Stimulated activated CD4-positive, alpha-beta T cell treated with anti-CD3 and anti-CD28 coated beads, Interleukin-1b, Interleukin-23, amount 100 ng/mL, for 24 hours (primary cell): ENCODE measurements at regions not wholly inside any gene's neighbourhood (a gene's known extent, or its start where the extent isn't known, plus 50 kb on each side); places are given as distances from the start of the nearest gene placed in this dataset.

Source experiments
- DNase-seq, 4 experiments: peaks; one replicate each; pipeline ENCODE4 v3.0.0-alpha.2; 2020; ENCODE audit warnings: low read depth in 4 of 4, low spot score in 1 of 4

DNA sequence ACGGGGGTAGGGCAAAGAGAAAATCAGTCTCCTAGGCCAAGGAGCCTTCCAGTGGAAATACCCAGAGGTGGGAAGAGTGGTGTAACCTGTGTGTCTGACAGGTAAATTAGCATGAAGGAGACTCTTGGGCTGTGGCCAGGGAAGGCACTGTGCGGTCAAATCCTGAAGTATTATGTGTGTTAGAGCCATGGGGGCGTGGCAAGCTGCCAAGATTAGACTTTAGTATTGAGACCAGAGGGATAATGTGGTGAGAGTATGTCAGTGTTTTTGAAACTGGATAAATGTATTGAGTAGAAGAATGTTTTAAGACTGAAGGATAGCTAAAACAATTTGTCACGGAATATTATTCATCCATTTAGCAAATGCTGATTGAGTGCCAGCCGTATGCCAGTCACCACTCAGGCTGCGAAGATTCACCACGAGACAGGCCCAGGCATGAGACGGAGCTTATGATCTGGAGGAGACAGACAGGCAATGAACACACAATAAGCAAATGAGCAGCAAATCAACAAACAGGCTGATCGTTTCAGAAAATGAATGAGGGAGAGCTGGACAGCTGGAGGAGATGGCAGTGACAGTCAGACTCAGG lies 445.9 kb downstream of the MCTP2 start:
- DNase-seq: no peak

DNA sequence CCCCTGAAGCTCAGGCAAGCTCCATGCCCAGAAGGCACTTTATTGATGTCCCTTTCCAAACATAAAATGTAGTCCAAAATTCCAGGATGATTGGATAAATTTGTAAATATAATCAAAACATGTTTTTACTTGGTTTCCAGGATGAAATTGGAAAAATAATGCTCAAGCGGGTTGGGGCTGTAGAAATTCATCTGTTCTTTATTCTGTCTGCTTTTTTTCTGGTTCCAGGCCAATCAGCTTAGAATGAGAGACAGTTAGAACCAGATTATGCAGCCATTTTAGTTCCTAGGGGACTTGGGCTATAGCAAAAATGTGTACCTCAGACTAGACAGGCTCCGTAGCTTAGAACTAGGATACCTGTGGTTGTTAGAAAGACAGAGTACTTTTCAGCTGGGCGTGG lies 450.8 kb downstream of the MCTP2 start:
- no peak for DNase-seq

DNA sequence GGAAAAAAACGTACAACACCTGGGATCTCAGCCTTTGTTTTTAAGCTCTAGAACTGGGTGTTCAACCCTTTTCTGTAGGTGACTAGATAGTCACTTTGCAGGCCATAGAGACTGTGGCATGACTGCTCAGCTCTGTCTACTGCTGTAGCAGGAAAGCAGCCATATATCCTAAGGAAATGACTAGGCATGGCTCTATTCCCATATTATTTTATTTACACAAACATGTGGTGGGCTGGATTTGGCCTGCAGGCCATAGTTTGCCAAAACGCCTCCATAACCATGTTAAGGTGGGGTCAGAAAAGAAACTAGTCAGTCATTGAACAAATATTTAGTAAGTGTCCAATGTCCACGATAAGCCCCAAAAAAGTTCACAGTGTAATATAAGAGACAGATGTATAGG lies 452.5 kb downstream of the MCTP2 start:
- DNase-seq: no peak

DNA sequence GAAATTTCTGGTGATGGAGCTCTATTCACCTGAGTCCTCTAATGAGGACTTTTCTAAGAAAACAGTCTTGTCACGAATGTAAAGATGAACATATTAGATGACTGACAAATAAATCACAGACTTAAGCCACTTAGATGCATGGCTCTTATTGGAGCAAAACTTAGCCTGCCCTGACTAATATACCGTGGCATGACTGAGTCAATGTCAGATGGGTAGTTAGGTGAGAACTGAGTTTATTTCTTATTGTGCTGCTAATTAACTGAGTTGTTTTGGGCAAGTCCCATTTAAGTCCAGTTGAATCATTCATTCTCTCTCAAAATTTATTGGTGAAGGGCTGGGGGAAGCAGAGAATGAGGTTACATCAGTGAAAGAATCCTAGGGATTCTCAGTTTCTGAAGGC lies 459.8 kb downstream of the MCTP2 start:
- no peak for DNase-seq

DNA sequence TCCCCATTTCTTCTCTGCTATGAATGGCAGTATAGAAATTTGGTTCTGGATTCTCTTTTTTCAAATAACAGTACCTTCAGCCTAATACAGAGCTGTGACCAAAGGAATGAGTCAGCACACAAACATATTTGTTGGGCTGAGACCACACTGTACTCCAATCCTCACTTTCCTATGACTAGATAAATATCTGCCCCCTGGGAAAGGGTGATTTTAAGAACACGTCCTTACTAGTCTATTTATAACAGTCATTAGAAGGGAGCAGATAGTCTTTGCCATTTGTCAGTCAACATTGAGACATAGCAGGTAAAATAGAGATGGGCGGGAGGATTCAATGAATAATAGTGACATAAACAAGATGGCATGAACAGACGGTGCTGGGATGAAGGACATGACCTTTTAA lies 461.3 kb downstream of the MCTP2 start:
- DNase-seq: no peak

DNA sequence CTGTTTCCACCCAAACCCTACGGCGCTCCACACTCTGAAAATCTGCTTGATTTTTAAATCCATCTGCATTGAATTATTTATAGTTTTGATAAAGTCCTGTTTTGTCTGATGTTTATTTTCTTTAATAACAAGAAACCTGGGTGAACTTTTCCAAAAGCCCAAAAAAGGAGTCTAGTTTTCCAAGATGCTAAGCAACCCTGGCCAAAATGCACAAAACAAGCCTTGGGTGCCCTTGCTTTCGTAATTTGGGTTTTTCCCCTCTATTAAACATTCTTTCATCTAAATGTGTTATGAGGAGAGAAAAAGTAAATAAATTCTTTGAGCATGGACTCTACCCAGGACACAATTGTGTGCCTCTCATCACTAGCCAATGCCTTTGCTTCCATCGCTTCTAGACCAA lies 468.9 kb downstream of the MCTP2 start:
- DNase-seq: no peak

DNA sequence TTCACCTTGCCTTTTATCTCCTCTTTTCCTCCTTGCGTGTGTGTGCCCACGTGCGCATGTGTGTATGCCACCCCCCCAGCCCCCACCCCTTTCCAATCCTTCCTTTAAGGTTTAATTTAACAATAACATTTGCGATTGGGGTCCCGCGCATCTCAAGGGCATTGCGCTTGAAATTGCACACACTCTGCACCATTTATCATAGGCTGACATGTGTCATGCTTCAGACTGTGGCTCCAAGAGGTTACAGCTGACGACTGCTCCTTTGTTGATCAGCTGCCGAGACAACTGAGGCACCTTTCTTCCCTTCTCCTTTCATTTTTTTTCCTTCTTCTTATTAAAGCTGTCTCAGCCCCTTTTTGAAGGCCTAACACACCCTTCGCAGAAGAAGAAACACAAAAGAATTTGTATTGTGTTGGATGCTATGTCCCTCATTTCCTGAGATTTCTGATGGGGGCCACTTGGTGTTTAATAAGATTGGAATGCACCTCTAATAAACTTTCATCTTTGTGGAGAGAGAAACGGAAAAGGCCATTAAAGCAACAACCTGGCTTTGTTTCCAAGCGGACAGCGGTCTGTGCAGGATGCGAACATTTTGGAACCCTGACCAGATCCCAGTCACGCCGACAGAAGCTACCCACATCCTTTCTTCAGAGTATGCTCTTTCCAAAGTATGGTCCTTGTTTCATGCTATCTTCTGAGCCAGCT lies 470.1 kb downstream of the MCTP2 start:
- DNase-seq: no peak

DNA sequence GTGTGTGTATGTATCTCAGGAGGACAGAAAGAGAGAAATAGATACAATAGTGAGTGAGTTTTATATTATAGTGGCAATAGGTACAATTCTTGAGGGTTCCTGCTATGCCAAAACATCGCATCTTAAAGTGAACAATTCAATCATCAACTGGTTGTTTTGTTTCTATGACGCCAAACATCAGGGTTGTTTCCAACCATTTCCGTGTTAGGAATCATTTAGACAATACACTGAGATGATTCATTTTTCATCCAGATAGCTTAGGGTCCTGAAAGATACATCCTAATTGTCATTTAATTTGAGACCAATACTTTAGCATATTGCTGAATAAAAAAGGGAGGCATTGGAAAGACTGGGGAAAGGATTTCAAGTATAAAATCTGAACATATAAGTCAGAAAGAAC lies 472.2 kb downstream of the MCTP2 start:
- DNase-seq: no peak

DNA sequence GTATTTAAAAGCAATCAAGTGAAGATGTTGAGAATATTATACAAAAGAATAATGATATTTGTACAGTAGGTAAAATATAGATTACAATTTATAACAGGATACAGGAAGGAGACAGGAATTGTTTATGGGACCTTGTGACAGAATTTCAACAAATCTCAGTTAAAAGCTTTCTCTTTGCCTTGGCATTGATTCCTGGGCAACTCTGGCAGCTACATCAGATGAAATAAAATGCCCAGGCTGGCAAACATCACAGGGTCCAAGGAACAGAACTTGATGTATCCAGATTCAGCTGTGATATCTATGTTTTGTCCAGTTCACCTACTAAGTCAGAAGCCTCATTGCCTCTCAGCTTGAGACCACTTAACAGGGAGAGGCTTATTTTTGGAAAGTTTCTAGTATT lies 473.1 kb downstream of the MCTP2 start:
- no peak for DNase-seq

DNA sequence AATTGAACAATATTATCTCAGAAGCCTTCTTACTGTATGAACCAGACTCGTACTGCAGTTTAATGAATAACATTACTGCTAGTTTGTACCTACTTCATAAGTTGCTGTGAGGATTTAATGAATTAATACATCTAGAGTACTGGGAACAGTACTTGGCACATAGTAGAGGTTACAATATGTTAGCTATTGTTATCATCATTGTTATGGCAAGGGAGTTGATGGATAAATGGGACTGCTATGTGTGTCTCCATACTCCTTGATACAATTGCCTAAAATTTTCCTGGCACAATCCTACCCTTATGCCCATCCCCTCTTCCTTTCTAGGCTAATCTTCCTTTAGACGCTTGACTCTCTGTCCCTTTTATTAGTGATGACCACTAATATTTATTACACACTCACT lies 473.6 kb downstream of the MCTP2 start:
- no peak for DNase-seq

DNA sequence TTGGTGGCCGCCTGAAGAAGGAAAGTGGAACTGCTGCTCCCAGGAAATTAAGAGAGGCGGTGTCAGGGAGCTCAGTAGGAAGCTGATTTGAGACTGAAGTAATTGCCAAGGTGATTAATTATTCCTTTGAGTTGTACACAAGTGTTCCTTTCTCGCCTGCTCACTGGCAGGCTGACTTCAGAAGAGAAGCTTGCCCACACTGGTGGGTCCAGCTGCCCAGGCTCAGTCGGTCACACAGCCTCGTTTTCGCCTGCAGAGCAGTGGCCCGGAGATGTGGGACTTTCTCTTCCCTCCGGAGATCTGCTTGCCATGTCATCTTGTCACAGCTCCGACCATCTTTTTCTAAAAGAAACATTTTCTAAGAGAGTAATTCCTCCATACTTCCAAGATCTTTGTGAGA lies 478.0 kb downstream of the MCTP2 start:
- no peak for DNase-seq

DNA sequence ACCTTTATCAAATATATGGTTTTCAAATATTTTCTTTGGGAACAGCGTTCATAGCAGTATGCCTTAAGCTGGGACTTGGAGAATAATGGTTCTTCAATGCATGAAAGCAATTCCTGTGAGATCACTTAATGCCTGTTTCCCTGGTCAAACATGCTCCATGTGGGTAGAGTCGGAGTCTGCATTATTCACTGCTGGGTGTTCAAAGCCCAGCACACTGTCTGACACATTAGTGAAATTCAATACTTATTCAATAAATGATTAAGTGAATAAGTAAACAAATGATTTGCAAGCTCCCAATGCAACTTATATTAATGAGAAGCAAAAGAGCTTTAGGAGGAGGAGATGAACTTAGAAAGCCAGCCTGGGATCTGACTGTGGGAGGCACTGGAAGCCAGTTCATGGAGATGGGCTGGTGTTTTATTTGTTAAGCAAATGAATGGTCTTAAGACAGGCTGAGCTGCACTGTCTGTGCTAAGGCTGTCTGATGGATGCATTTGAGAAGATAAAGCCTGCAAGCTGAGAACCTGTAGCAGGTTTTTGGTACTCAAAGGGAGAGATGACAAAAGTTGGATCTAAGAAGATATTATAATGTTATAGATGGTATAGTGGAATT lies 490.8 kb downstream of the MCTP2 start:
- no peak for DNase-seq

DNA sequence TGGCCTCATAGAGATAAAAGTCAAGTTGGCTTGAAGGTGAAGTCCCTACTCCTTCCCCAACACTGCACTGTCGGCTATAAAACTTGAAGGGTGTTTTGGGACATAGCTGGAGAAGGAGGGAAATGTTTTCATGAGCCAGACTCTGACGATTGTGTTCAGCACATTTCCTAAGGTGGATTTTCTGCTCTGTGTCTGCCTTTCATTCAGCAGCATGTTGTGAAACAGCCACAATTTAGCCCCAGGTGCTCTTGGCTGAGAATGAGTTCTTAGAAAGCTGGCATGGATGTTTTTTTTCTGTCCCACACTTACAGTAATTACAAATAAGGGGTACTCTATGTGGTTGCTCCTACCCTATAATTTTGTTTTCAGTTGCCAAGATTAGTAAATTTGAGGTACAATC lies 492.4 kb downstream of the MCTP2 start:
- DNase-seq: no peak

DNA sequence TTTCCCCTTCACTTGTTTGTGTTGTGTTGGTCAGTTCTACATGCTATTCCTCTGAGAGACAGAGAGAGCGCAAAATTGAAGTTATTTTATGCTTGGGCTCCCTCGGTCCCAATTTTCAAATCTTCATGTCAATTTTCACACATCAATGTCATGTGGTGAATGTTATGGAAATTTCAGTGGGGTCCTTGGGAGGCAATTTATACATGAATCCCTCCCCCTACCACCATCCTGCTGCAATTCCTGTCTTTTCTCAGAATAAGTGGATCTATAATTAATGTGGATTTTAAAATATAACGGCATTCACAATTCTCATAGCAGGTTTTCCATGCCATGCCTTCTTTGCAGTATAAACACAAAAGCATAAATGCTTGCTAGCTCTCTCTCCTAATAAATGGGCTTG lies 499.9 kb downstream of the MCTP2 start:
- no peak for DNase-seq

DNA sequence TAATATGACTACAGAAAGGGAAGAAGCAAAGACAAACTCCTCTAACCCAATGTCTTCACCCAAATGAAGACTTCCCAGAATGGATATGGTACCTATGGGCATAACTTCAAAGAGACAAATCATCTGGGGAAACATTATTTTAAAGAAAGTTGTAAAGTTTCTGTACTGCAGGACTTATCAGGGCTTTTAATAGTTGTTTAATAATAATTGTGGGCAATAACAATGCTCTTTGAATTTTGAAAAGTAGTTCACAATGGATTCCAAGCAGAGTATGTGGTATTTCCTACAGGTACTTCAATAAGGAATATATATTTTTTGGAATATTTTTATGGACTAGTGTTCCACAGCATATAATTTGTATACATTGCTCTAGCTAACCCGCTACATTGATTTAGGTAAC lies 503.1 kb downstream of the MCTP2 start:
- DNase-seq: no peak

DNA sequence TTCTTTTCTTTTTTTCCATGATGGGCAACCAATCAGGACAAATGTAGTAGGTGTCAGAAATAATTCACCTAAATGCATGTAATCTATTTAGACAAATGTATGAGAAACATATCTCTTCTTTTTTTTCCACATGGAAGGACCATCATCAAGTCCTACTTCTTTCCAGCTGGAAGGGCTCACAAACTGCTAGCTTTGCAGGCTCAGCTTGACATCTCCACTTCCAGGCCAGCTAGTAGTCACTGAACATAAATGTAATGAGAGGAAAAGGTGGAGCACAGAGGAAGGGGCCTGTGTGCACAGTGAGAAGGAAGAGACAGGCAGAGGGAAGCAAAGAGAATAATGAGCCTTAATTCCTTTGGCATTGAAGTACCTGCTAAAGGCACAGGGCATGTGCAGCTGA lies 504.9 kb downstream of the MCTP2 start:
- no peak for DNase-seq

DNA sequence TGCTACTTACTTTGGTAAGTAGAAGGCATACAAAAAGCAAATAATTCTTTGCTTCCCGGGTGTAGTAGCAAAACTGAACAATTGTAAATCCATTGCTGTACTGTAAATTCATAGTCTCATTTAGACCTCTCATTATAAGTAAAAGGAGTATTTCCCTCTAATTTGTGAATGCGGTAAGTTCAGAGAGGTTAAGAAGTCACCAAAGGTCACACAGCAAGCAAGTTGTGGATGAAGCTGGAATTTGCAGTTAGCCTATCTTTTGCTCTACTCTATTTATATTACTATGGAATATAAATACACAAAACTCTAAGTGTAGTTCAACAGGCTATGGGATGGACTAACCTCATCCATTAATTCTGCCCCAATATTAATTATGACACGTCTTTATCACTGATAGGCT lies 508.3 kb downstream of the MCTP2 start:
- DNase-seq: no peak

DNA sequence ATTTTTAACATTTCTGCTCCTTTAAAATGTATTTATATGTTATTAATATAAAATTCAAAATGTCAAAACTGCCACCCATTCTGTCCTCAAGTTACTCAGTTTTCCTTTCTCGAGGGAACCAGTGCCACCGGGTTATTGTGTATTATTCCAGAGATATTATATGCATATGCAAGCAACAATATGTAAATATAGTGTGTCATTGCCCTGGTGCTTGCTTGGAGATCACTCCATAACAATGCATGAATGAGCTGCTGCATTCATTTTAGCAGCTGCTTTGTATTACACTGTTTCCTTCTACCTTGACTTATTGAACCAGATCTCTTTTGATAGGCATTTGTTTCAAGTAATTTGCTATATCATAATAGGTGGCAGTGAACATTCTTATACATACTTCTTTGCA lies 509.1 kb downstream of the MCTP2 start:
- DNase-seq: no peak

DNA sequence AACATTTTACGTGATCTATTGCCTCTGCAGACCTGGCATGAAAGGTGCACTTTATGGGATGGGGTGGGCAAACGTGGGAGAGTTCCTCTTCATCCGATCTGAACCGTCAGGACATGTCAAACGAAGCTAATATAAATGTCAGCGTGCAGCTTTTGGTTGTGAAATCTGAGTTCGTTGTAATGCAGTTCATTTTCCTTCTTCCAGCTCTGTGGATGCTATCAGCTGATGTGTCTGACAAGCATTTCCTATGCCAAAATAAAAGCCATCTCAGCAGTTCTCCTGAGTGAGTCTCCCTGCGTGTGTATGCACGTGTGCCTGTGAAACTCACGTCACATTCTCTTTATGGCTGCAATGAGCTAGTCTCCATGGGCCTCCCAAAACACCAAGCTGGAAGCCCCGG lies 512.3 kb downstream of the MCTP2 start:
- DNase-seq: no peak

DNA sequence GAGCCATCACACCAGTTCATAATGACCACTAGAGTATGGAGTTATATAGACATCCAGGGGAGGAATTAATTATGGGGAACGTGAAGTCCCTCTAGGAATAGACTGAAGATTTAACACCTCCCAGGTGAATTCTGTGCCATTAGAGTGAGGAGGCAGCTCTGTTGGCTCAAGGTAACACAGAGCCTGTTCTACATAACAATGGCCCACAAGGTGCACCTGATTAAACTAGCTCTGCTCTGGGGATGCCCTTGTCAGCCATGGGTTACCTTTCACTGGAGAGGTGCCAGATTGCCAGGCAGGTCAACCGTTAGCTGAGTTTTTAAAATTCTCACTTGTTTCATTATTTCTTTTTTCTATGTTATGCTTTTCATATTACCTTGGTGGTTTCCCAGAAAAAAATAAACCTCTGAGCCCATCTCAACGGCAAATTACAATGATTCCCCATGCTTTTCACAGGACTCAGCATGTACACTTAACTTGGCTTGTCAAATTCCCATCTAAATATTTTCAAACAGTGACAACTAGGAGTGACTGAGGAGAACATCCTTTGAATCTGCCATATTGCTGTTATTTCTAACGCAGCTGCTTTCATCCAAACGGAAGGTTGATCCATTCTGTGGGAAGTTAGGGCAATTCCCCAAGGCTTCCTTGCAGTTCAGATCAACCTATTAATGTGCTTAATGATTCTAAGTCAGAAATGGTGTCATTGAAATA lies 512.9 kb downstream of the MCTP2 start:
- DNase-seq: no peak

DNA sequence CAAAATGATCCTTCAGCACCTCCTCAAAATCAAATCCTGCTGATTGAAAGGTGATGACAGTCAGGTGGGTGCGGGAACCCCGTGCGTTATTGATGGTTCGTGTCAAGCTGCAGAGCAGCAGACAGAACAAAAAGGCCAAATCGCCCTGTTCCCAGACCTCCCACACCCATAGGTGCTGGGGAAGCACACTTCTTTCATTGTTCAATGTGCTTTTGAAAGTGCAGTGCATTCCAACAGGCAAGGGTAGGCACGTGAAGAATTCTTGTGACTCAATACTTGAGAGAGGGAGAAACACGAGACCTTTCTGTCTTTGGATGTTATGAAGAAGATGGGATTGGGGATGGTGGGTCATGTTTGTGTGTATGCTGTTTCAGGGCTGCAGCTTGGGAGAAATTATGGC lies 514.0 kb downstream of the MCTP2 start:
- DNase-seq: no peak

DNA sequence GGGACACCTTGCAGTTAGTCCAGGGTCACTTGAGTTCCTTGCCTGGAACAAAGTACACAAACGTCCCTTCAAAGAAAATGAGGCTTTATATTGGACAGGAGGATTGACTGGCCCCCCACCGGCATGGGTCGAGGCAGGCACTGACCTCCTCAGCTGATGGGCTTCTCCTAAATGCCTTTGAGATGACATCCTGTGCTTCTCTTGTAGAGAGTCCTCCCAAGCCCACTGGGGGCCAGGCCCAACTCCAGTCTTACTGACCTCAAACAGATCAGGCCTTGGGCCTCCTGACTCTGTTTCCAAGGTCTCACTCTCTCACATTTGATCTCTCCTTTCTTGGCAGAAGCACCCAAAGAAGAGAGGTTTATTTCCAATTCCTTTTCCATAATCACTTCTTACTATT lies 516.1 kb downstream of the MCTP2 start:
- no peak for DNase-seq
